ENCODE measurements at regions not wholly inside any gene's neighbourhood (a gene's known extent, or its start where the extent isn't known, plus 50 kb on each side); places are given as distances from the start of the nearest gene placed in this dataset.

DNA sequence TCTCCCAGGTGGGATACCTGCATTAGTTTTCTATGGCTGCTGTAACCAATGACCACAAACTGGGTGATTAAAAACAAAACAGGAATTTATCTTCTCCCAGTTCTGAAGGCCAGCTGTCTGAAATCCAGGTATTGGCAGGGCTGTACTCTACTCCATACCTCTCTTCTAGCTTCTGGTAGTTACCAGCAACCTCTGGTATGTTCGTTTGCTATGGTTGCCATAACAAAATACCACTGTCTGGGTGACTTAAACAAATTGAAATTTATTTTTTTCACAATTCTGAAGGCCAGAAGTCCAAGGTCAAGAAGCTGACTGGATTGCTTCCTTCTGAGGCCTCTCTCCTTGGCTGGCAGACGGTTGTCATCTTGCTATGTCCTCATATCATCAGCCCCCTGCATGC lies 642.1 kb upstream of the TENM3 start:
- Histone ChIP-seq H3K27ac (no peak overlapping the region), H3K36me3 (no peaks in the 10 kb centered on the region), H3K4me1 (no peaks in the 10 kb centered on the region), H3K4me3 (no peak overlapping the region), H3K27me3 (no peaks in the 10 kb centered on the region), H3K9me3 (no peaks in the 10 kb centered on the region)
- no peak for DNase-seq
- TF ChIP-seq, protein P1, sequence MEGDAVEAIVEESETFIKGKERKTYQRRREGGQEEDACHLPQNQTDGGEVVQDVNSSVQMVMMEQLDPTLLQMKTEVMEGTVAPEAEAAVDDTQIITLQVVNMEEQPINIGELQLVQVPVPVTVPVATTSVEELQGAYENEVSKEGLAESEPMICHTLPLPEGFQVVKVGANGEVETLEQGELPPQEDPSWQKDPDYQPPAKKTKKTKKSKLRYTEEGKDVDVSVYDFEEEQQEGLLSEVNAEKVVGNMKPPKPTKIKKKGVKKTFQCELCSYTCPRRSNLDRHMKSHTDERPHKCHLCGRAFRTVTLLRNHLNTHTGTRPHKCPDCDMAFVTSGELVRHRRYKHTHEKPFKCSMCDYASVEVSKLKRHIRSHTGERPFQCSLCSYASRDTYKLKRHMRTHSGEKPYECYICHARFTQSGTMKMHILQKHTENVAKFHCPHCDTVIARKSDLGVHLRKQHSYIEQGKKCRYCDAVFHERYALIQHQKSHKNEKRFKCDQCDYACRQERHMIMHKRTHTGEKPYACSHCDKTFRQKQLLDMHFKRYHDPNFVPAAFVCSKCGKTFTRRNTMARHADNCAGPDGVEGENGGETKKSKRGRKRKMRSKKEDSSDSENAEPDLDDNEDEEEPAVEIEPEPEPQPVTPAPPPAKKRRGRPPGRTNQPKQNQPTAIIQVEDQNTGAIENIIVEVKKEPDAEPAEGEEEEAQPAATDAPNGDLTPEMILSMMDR (IDR thresholded peaks at IDR 0.05), result no peak
- ATAC-seq, result no peak
- intact Hi-C loops (cut with DNase I), result no loop called here

DNA sequence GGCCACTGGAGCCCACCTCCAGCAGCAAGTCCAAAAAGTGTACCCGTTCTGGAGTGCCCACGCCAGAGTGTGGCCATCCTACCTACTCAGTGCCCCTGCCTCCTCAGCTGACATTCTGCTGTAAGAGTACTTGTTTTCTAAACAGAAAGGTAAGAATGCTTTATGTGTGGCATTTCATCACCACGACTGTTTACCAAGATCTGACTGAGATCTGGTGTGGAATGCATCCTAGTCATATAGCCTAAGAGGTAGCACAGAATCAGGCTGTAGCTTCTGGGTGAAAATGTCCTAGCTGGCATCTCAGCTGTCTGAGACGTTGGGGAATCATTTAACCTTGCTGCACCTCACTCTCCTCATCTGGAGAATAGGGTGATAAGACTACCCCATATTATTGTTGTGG lies 638.7 kb upstream of the TENM3 start:
- intact Hi-C loops (cut with DNase I), result no loop called here

DNA sequence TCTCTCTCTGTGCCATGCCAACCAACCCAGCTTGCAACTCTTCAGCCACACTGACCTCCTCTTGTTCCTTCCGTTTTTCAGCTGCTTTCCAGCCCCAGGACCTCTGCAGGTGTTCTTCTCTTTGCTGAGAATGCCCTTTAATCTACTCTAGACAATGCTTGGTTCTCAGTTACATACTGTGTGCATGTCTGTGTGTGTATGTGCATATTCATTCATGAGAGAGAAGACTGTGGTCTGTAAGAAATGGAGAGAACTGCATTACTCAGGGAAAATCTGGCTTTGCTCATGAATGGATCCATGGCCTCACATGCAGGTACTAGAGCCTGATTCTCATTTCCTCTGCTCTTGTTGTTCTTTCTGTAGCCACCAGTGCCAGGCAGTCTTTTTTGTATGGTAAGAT lies 636.9 kb upstream of the TENM3 start:
- TF ChIP-seq, protein P1 (IDR thresholded peaks at IDR 0.05), result no peak
- Histone ChIP-seq H3K4me3 (no peak overlapping the region), H3K4me1 (no peaks in the 10 kb centered on the region), H3K27ac (no peak overlapping the region), H3K27me3 (no peaks in the 10 kb centered on the region), H3K36me3 (no peaks in the 10 kb centered on the region), H3K9me3 (no peaks in the 10 kb centered on the region)
- ATAC-seq (no peak), DNase-seq (no peak)
- intact Hi-C loops (cut with DNase I), result no loop called here

More for the DNA sequence above, 638.7 kb upstream of the TENM3 start:
- DNase-seq, result no peak
- no peak for ATAC-seq
- Histone ChIP-seq H3K9me3 (no peaks in the 10 kb centered on the region), H3K27ac (no peak overlapping the region), H3K27me3 (no peaks in the 10 kb centered on the region), H3K4me1 (no peaks in the 10 kb centered on the region), H3K4me3 (no peak overlapping the region), H3K36me3 (no peaks in the 10 kb centered on the region)
- TF ChIP-seq, protein P1 (IDR thresholded peaks at IDR 0.05), result no peak

DNA sequence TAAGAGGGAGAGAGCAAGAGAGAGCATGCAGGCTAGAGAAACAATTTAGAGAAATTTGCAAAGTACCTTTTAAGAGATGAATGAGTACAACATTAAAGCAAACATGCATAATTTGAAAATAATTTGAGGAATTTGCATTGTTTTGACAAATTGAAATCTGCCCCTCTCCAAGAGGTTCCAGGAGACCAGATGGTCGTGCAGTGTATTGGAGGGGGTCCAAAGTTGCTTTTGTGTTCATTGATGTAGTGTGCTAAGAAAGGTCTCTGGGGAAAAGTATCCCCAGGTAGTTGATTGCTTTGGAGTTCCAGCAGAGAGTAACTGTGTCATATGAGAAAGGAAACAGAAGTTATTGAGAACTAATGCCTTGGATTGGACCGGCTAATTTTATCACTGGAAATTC lies 635.0 kb upstream of the TENM3 start:
- no peak for ATAC-seq
- no peaks in the 10 kb centered on the region for H3K4me1 ChIP-seq

DNA sequence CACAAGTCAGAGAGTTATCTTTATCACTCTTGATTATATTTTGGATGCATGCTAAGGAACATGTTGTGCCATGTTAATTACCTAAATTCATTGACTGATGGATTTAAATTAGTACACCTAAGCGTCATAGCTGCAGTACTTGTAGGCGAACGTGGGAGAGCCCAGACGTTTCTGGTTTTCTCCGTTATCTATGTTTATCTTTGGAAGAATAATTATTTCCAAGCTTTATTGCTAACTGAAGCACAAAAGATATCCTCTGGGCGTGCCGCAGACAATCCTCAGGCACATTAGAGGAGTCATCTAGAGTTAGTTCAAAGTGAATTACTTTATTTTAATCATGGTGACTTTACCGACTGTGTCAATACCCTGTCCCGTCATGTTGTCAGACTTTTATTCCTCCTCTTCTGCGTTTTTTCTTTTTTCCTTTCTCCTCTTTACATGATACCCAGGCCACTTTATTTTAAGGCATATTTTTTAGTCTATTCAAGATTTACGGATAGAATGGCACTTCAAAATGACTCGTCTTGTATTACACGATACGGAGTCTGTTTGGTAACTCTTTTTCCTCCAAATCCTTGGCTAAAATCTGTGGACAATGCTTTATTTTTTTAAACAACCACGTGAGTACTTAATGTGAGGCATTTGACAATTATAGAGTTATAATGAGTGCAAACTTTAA lies 632.0 kb upstream of the TENM3 start:
- no peaks in the 10 kb centered on the region for H3K9me3 ChIP-seq
- intact Hi-C loops (cut with DNase I), result no loop called here
- no peak overlapping the region for H3K27ac ChIP-seq
- no peak for DNase-seq
- H3K36me3 ChIP-seq, result no peaks in the 10 kb centered on the region
- TF ChIP-seq, protein P1 (IDR thresholded peaks at IDR 0.05), result no peak
- no peaks in the 10 kb centered on the region for H3K4me1 ChIP-seq
- no peaks in the 10 kb centered on the region for H3K27me3 ChIP-seq
- H3K4me3 ChIP-seq, result no peak overlapping the region
- no peak for ATAC-seq

More for the DNA sequence above, 635.0 kb upstream of the TENM3 start:
- no peaks in the 10 kb centered on the region for H3K27me3 ChIP-seq
- H3K27ac ChIP-seq, result no peak overlapping the region
- no peaks in the 10 kb centered on the region for H3K36me3 ChIP-seq
- DNase-seq, result no peak
- no peak overlapping the region for H3K4me3 ChIP-seq
- intact Hi-C loops (cut with DNase I), result no loop called here
- no peaks in the 10 kb centered on the region for H3K9me3 ChIP-seq
- TF ChIP-seq, protein P1 (IDR thresholded peaks at IDR 0.05), result no peak
